HG02623 (cell line): ENCODE measurements at regions not wholly inside any gene's neighbourhood (a gene's known extent, or its start where the extent isn't known, plus 50 kb on each side); places are given as distances from the start of the nearest gene placed in this dataset.

ENCODE experiments used
- ATAC-seq: cut with Tn5 transposase; IDR thresholded peaks from one replicate; pipeline ENCODE4 v1.9.1; 2021; ENCODE audit warnings: moderate library complexity; ENCODE audit not compliant: unreplicated experiment

GRCh38 chr11:91872243-91872642 lies 352.4 kb upstream of the FAT3 start:
- no peak for ATAC-seq

GRCh38 chr11:91871791-91872190 lies 352.8 kb upstream of the FAT3 start:
- no peak for ATAC-seq

GRCh38 chr11:91871048-91871447 lies 353.6 kb upstream of the FAT3 start:
- ATAC-seq, result no peak

GRCh38 chr11:91869686-91870085 lies 354.9 kb upstream of the FAT3 start:
- no peak for ATAC-seq

- no peak for ATAC-seq
These were observed 358.0 kb upstream of the FAT3 start for GRCh38 chr11:91866642-91867041.

- no peak for ATAC-seq
These were observed 364.0 kb upstream of the FAT3 start for GRCh38 chr11:91860661-91861060.

GRCh38 chr11:91859666-91860065 lies 365.0 kb upstream of the FAT3 start:
- ATAC-seq, result no peak

GRCh38 chr11:91857179-91857578 lies 367.4 kb upstream of the FAT3 start:
- no peak for ATAC-seq

- ATAC-seq, result no peak
These were observed 369.8 kb upstream of the FAT3 start for GRCh38 chr11:91854780-91855179.

GRCh38 chr11:91854171-91854570 lies 370.4 kb upstream of the FAT3 start:
- ATAC-seq, result no peak

GRCh38 chr11:91851908-91852307 lies 372.7 kb upstream of the FAT3 start:
- ATAC-seq, result no peak

GRCh38 chr11:91850533-91851275 lies 373.9 kb upstream of the FAT3 start:
- no peak for ATAC-seq

GRCh38 chr11:91850021-91850420 lies 374.6 kb upstream of the FAT3 start:
- no peak for ATAC-seq

- ATAC-seq, result no peak
These were observed 378.0 kb upstream of the FAT3 start for GRCh38 chr11:91846649-91847048.

- ATAC-seq, result no peak
These were observed 378.6 kb upstream of the FAT3 start for GRCh38 chr11:91846002-91846401.

- ATAC-seq, result no peak
These were observed 383.9 kb upstream of the FAT3 start for GRCh38 chr11:91840640-91841240.

GRCh38 chr11:91837411-91838330 lies 386.9 kb upstream of the FAT3 start:
- ATAC-seq, result no peak

- ATAC-seq, result no peak
These were observed 389.5 kb upstream of the FAT3 start for GRCh38 chr11:91835051-91835560.

- ATAC-seq, result no peak
These were observed 395.7 kb upstream of the FAT3 start for GRCh38 chr11:91828901-91829300.

- no peak for ATAC-seq
These were observed 398.8 kb upstream of the FAT3 start for GRCh38 chr11:91825777-91826176.

- ATAC-seq, result no peak
These were observed 401.3 kb upstream of the FAT3 start for GRCh38 chr11:91823252-91823830.
